B cell (primary cell): ENCODE measurements at regions not wholly inside any gene's neighbourhood (a gene's known extent, or its start where the extent isn't known, plus 50 kb on each side); places are given as distances from the start of the nearest gene placed in this dataset.

Experiments
- CTCF ChIP-seq: fragments of 200-600 bp; IDR thresholded peaks from one replicate; pipeline ENCODE4 v1.8.0; 2022; ENCODE audit warnings: antibody characterized with exemption, mild to moderate bottlenecking
- EZH2 ChIP-seq: IDR thresholded peaks from 2 replicates; pipeline ENCODE4 v1.6.1; 2012; ENCODE audit warnings: borderline replicate concordance, low read depth, mild to moderate bottlenecking, moderate library complexity, low read length; ENCODE audit not compliant: insufficient read depth, poor library complexity, severe bottlenecking

GRCh38 chr4:27087306-27088045 lies 226.8 kb downstream of the STIM2 start:
- TF ChIP-seq CTCF (no peak), EZH2 (no peak)
